ENCODE measurements at regions not wholly inside any gene's neighbourhood (a gene's known extent, or its start where the extent isn't known, plus 50 kb on each side); places are given as distances from the start of the nearest gene placed in this dataset.

- no peaks in the 10 kb centered on the region for H3K27me3 ChIP-seq (ENCODE audit: insufficient read depth, low read length)
- H3K4me1 ChIP-seq (ENCODE audit: insufficient read depth, low read length) = no peaks in the 10 kb centered on the region; the same call in 1 of the 2 replicates
- no peak overlapping the region for H3K4me3 ChIP-seq (ENCODE audit: low read length)
- H3K9ac ChIP-seq (ENCODE audit: low read depth, low read length) = no peak overlapping the region
- H3K36me3 ChIP-seq (ENCODE audit: insufficient read depth, low read depth, low read length) = no peaks in the 10 kb centered on the region
- no peaks in the 10 kb centered on the region for H3K9me3 ChIP-seq (ENCODE audit: insufficient read depth, low read depth, low read length)
- no peak overlapping the region for H3K27ac ChIP-seq (ENCODE audit: low read length)
These were observed 388.2 kb downstream of the FAM170A start for GRCh38 chr5:120017513-120017912.

- Histone ChIP-seq H3K27me3 (ENCODE audit: insufficient read depth, low read length) (no peaks in the 10 kb centered on the region), H3K4me1 (ENCODE audit: insufficient read depth, low read length) (no peaks in the 10 kb centered on the region), H3K9ac (ENCODE audit: low read depth, low read length) (no peak overlapping the region), H3K4me3 (ENCODE audit: low read length) (no peak overlapping the region), H3K27ac (ENCODE audit: low read length) (no peak overlapping the region), H3K9me3 (ENCODE audit: insufficient read depth, low read depth, low read length) (no peaks in the 10 kb centered on the region), H3K36me3 (ENCODE audit: insufficient read depth, low read depth, low read length) (no peaks in the 10 kb centered on the region)
These were observed 405.8 kb downstream of the FAM170A start for GRCh38 chr5:120035181-120035580.

GRCh38 chr5:120035815-120036577 is 406.6 kb downstream of the FAM170A start:
- Histone ChIP-seq H3K4me3 (ENCODE audit: low read length) (no peak overlapping the region), H3K9ac (ENCODE audit: low read depth, low read length) (no peak overlapping the region), H3K27me3 (ENCODE audit: insufficient read depth, low read length) (no peaks in the 10 kb centered on the region), H3K27ac (ENCODE audit: low read length) (no peak overlapping the region), H3K9me3 (ENCODE audit: insufficient read depth, low read depth, low read length) (no peaks in the 10 kb centered on the region), H3K4me1 (ENCODE audit: insufficient read depth, low read length) (no peaks in the 10 kb centered on the region), H3K36me3 (ENCODE audit: insufficient read depth, low read depth, low read length) (no peaks in the 10 kb centered on the region)

- no peak overlapping the region for H3K27ac ChIP-seq (ENCODE audit: low read length)
- H3K27me3 ChIP-seq (ENCODE audit: insufficient read depth, low read length) = no peaks in the 10 kb centered on the region
- no peak overlapping the region for H3K4me3 ChIP-seq (ENCODE audit: low read length)
- H3K4me1 ChIP-seq (ENCODE audit: insufficient read depth, low read length) = no peaks in the 10 kb centered on the region
- no peak overlapping the region for H3K9ac ChIP-seq (ENCODE audit: low read depth, low read length)
- H3K9me3 ChIP-seq (ENCODE audit: insufficient read depth, low read depth, low read length) = no peaks in the 10 kb centered on the region
- H3K36me3 ChIP-seq (ENCODE audit: insufficient read depth, low read depth, low read length) = no peaks in the 10 kb centered on the region
These were observed 408.1 kb downstream of the FAM170A start for GRCh38 chr5:120037451-120037850.

- no peak overlapping the region for H3K4me3 ChIP-seq (ENCODE audit: low read length)
- no peaks in the 10 kb centered on the region for H3K4me1 ChIP-seq (ENCODE audit: insufficient read depth, low read length)
- H3K27ac ChIP-seq (ENCODE audit: low read length) = no peak overlapping the region
- H3K36me3 ChIP-seq (ENCODE audit: insufficient read depth, low read depth, low read length) = no peaks in the 10 kb centered on the region
- H3K9ac ChIP-seq (ENCODE audit: low read depth, low read length) = no peak overlapping the region
- no peaks in the 10 kb centered on the region for H3K27me3 ChIP-seq (ENCODE audit: insufficient read depth, low read length)
- no peaks in the 10 kb centered on the region for H3K9me3 ChIP-seq (ENCODE audit: insufficient read depth, low read depth, low read length)
These were observed 409.8 kb downstream of the FAM170A start for GRCh38 chr5:120039111-120039510.

- Histone ChIP-seq H3K9me3 (ENCODE audit: insufficient read depth, low read depth, low read length) (no peaks in the 10 kb centered on the region), H3K4me1 (ENCODE audit: insufficient read depth, low read length) (no peaks in the 10 kb centered on the region), H3K36me3 (ENCODE audit: insufficient read depth, low read depth, low read length) (no peaks in the 10 kb centered on the region), H3K27me3 (ENCODE audit: insufficient read depth, low read length) (no peaks in the 10 kb centered on the region), H3K27ac (ENCODE audit: low read length) (no peak overlapping the region), H3K9ac (ENCODE audit: low read depth, low read length) (no peak overlapping the region), H3K4me3 (ENCODE audit: low read length) (no peak overlapping the region)
These were observed 414.1 kb downstream of the FAM170A start for GRCh38 chr5:120043431-120043830.

GRCh38 chr5:120052916-120053828 is 410.9 kb upstream of the PRR16 start:
- no peaks in the 10 kb centered on the region for H3K4me1 ChIP-seq (ENCODE audit: insufficient read depth, low read length)
- H3K9me3 ChIP-seq (ENCODE audit: insufficient read depth, low read depth, low read length) = no peaks in the 10 kb centered on the region
- no peak overlapping the region for H3K9ac ChIP-seq (ENCODE audit: low read depth, low read length)
- H3K27ac ChIP-seq (ENCODE audit: low read length) = no peak overlapping the region
- no peaks in the 10 kb centered on the region for H3K36me3 ChIP-seq (ENCODE audit: insufficient read depth, low read depth, low read length)
- H3K4me3 ChIP-seq (ENCODE audit: low read length) = no peak overlapping the region
- H3K27me3 ChIP-seq (ENCODE audit: insufficient read depth, low read length) = no peaks in the 10 kb centered on the region

- Histone ChIP-seq H3K9me3 (ENCODE audit: insufficient read depth, low read depth, low read length) (no peaks in the 10 kb centered on the region), H3K4me1 (ENCODE audit: insufficient read depth, low read length) (no peaks in the 10 kb centered on the region), H3K9ac (ENCODE audit: low read depth, low read length) (no peak overlapping the region), H3K27me3 (ENCODE audit: insufficient read depth, low read length) (no peaks in the 10 kb centered on the region), H3K4me3 (ENCODE audit: low read length) (no peak overlapping the region), H3K27ac (ENCODE audit: low read length) (no peak overlapping the region), H3K36me3 (ENCODE audit: insufficient read depth, low read depth, low read length) (no peaks in the 10 kb centered on the region)
These were observed 410.3 kb upstream of the PRR16 start for GRCh38 chr5:120053841-120054240.

- no peak overlapping the region for H3K4me3 ChIP-seq (ENCODE audit: low read length)
- H3K36me3 ChIP-seq (ENCODE audit: insufficient read depth, low read depth, low read length) = no peaks in the 10 kb centered on the region
- no peaks in the 10 kb centered on the region for H3K4me1 ChIP-seq (ENCODE audit: insufficient read depth, low read length)
- no peak overlapping the region for H3K27ac ChIP-seq (ENCODE audit: low read length)
- H3K27me3 ChIP-seq (ENCODE audit: insufficient read depth, low read length) = no peaks in the 10 kb centered on the region
- no peak overlapping the region for H3K9ac ChIP-seq (ENCODE audit: low read depth, low read length)
- H3K9me3 ChIP-seq (ENCODE audit: insufficient read depth, low read depth, low read length) = no peaks in the 10 kb centered on the region
These were observed 408.2 kb upstream of the PRR16 start for GRCh38 chr5:120055858-120056257.

GRCh38 chr5:120062515-120062917 is 401.6 kb upstream of the PRR16 start:
- no peaks in the 10 kb centered on the region for H3K27me3 ChIP-seq (ENCODE audit: insufficient read depth, low read length)
- H3K9ac ChIP-seq (ENCODE audit: low read depth, low read length) = no peak overlapping the region
- no peak overlapping the region for H3K4me3 ChIP-seq (ENCODE audit: low read length)
- no peaks in the 10 kb centered on the region for H3K9me3 ChIP-seq (ENCODE audit: insufficient read depth, low read depth, low read length)
- no peaks in the 10 kb centered on the region for H3K4me1 ChIP-seq (ENCODE audit: insufficient read depth, low read length)
- H3K36me3 ChIP-seq (ENCODE audit: insufficient read depth, low read depth, low read length) = no peaks in the 10 kb centered on the region
- H3K27ac ChIP-seq (ENCODE audit: low read length) = no peak overlapping the region

GRCh38 chr5:120072068-120072761 is 391.9 kb upstream of the PRR16 start:
- H3K4me1 ChIP-seq (ENCODE audit: insufficient read depth, low read length) = no peaks in the 10 kb centered on the region
- H3K4me3 ChIP-seq (ENCODE audit: low read length) = no peak overlapping the region
- H3K9ac ChIP-seq (ENCODE audit: low read depth, low read length) = no peak overlapping the region
- no peaks in the 10 kb centered on the region for H3K9me3 ChIP-seq (ENCODE audit: insufficient read depth, low read depth, low read length)
- H3K27me3 ChIP-seq (ENCODE audit: insufficient read depth, low read length) = no peaks in the 10 kb centered on the region
- no peak overlapping the region for H3K27ac ChIP-seq (ENCODE audit: low read length)
- H3K36me3 ChIP-seq (ENCODE audit: insufficient read depth, low read depth, low read length) = no peaks in the 10 kb centered on the region
